OCI-LY7 (cell line): ENCODE measurements at regions not wholly inside any gene's neighbourhood (a gene's known extent, or its start where the extent isn't known, plus 50 kb on each side); places are given as distances from the start of the nearest gene placed in this dataset.

Experiments
- BruUV-seq: library from RNA; stranded (reverse); fragments of 400-500 nt; replicated peaks from 2 replicates; lab custom pipeline; 2021; lab: Mats Ljungman, UMichigan
- CTCF ChIA-PET: fragments of 300-600 bp; sonication (Branson Sonifier 250); formaldehyde crosslinking; loops from one replicate; lab custom pipeline; 2022; ENCODE audit warnings: antibody characterized with exemption; ENCODE audit not compliant: unreplicated experiment; lab: Charles Lee
- POLR2A ChIA-PET: fragments of 300-600 bp; sonication (Branson Sonifier 250); formaldehyde crosslinking; loops from one replicate; lab custom pipeline; 2022; ENCODE audit warnings: antibody characterized with exemption; lab: Charles Lee
- DNase-seq: peaks from one replicate; pipeline ENCODE4 v3.0.0-alpha.2; 2015; ENCODE audit warnings: low spot score
- H2AFZ ChIP-seq: fragments of 200-600 bp; sonication (generic), shearing (Covaris generic); 2 replicates; pipeline ENCODE4 v1.6.1; 2014; ENCODE audit warnings: mild to moderate bottlenecking, antibody characterized with exemption, low read length, moderate library complexity
- H3K27ac ChIP-seq: fragments of 200-600 bp; sonication (generic); 2 replicates; pipeline ENCODE4 v1.5.1; 2014; ENCODE audit warnings: mixed run types, low read depth, mild to moderate bottlenecking, moderate library complexity, low read length, inconsistent platforms; ENCODE audit not compliant: poor library complexity, severe bottlenecking
- H3K36me3 ChIP-seq: fragments of 200-600 bp; sonication (generic); 2 replicates; pipeline ENCODE4 v1.6.1; 2014; ENCODE audit warnings: mild to moderate bottlenecking, antibody characterized with exemption, low read length, moderate library complexity, mixed read lengths; ENCODE audit not compliant: insufficient read depth
- H3K4me1 ChIP-seq: fragments of 200-600 bp; sonication (generic); 2 replicates; pipeline ENCODE4 v1.5.1; 2014; ENCODE audit warnings: mild to moderate bottlenecking, low read length; ENCODE audit not compliant: insufficient read depth, poor library complexity, severe bottlenecking
- H3K4me2 ChIP-seq: fragments of 200-600 bp; sonication (generic); 2 replicates; pipeline ENCODE4 v1.6.1; 2014; ENCODE audit warnings: mild to moderate bottlenecking, low read length
- H3K4me3 ChIP-seq: fragments of 200-600 bp; sonication (generic); 2 replicates; pipeline ENCODE4 v1.5.1; 2014; ENCODE audit warnings: mild to moderate bottlenecking, low read depth, low read length; ENCODE audit not compliant: poor library complexity, severe bottlenecking
- H3K79me2 ChIP-seq: fragments of 200-600 bp; sonication (generic); 2 replicates; pipeline ENCODE4 v1.6.1; 2016; ENCODE audit warnings: low read depth, mild to moderate bottlenecking, low read length, moderate library complexity, mixed read lengths; ENCODE audit not compliant: insufficient read depth
- H3K9me2 ChIP-seq: fragments of 200-600 bp; sonication (generic); 2 replicates; pipeline ENCODE4 v1.6.1; 2016; ENCODE audit warnings: mild to moderate bottlenecking, low read length, mixed read lengths; ENCODE audit not compliant: insufficient read depth
- H3K9me3 ChIP-seq: fragments of 200-600 bp; sonication (generic); 2 replicates; pipeline ENCODE4 v1.6.1; 2014; ENCODE audit warnings: mild to moderate bottlenecking, mixed run types, low read length, mixed read lengths
- H4K20me1 ChIP-seq: fragments of 200-600 bp; sonication (generic); 2 replicates; pipeline ENCODE4 v1.6.1; 2014; ENCODE audit warnings: mild to moderate bottlenecking, antibody characterized with exemption, low read length, moderate library complexity, mixed read lengths; ENCODE audit not compliant: insufficient read depth
- EZH2phosphoT487 ChIP-seq: fragments of 200-600 bp; sonication (generic); IDR thresholded peaks from 2 replicates; pipeline ENCODE4 v1.6.1; 2018; ENCODE audit warnings: low read depth, borderline replicate concordance, mild to moderate bottlenecking, mixed run types, antibody characterized with exemption, low read length, moderate library complexity, mixed read lengths
- intact Hi-C: fragments of 100-400 bp; cut with micrococcal nuclease; formaldehyde crosslinking; loops from one replicate; pipeline ENCODE4 v1.10.0; 2022; ENCODE audit not compliant: unreplicated experiment
- TF ChIP-seq, protein P1 (sequence below): fragments of 200-600 bp; sonication (generic); conservative IDR thresholded peaks from 2 replicates; pipeline ENCODE4 v1.5.1; 2014; ENCODE audit warnings: mild to moderate bottlenecking, antibody characterized with exemption, low read length, moderate library complexity, mixed read lengths

DNA sequence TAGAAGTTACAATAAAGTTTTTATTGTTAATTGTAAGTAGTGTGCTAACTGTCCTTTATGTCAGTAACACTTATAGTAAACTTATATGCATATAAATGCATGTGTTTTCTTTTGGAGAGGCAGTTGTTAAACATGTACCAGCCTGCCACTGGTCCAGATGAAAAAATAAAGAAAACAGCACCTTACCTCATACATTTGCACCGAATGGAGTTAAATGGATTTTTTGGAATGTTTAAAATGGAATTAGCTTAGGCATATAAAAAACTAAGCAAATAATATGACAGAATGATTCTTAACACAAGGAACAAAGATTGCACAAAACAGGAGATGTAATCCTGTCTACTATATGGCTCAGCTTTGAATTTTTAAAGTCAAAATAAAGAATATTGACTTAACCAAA, 50.2 kb upstream of the ALDH1A3 start:
- no peak overlapping the region for H3K27ac ChIP-seq
- ChIA-PET CTCF (no interaction called here), POLR2A (no interaction called here)
- no peaks in the 10 kb centered on the region for H3K9me3 ChIP-seq
- no peak for TF ChIP-seq EZH2phosphoT487
- TF ChIP-seq, protein P1, sequence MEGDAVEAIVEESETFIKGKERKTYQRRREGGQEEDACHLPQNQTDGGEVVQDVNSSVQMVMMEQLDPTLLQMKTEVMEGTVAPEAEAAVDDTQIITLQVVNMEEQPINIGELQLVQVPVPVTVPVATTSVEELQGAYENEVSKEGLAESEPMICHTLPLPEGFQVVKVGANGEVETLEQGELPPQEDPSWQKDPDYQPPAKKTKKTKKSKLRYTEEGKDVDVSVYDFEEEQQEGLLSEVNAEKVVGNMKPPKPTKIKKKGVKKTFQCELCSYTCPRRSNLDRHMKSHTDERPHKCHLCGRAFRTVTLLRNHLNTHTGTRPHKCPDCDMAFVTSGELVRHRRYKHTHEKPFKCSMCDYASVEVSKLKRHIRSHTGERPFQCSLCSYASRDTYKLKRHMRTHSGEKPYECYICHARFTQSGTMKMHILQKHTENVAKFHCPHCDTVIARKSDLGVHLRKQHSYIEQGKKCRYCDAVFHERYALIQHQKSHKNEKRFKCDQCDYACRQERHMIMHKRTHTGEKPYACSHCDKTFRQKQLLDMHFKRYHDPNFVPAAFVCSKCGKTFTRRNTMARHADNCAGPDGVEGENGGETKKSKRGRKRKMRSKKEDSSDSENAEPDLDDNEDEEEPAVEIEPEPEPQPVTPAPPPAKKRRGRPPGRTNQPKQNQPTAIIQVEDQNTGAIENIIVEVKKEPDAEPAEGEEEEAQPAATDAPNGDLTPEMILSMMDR, result no peak
- H3K4me1 ChIP-seq, result peaks cover 11% of the 10 kb centered on the region
- H3K4me3 ChIP-seq, result no peak overlapping the region
- H3K79me2 ChIP-seq, result no peaks in the 10 kb centered on the region
- H3K36me3 ChIP-seq, result no peaks in the 10 kb centered on the region
- no peaks in the 10 kb centered on the region for H4K20me1 ChIP-seq
- no peaks in the 10 kb centered on the region for H3K9me2 ChIP-seq
- H3K4me2 ChIP-seq, result no peak overlapping the region
- no peak for DNase-seq
- intact Hi-C loops, result no loop called here
- no TSS peak for BruUV-seq
- no peak overlapping the region for H2AFZ ChIP-seq
